H1 (cell line): ENCODE measurements at regions not wholly inside any gene's neighbourhood (a gene's known extent, or its start where the extent isn't known, plus 50 kb on each side); places are given as distances from the start of the nearest gene placed in this dataset.

Experiments used
- CTCF ChIA-PET: fragments of 300-600 bp; sonication (Branson Sonifier 250); formaldehyde crosslinking; loops from one replicate; lab custom pipeline; 2021; ENCODE audit not compliant: partially characterized antibody; lab: Charles Lee
- POLR2A ChIA-PET: fragments of 300-600 bp; sonication (Branson Sonifier 250); formaldehyde crosslinking; loops from one replicate; lab custom pipeline; 2021; ENCODE audit warnings: inconsistent platforms; ENCODE audit not compliant: partially characterized antibody; lab: Charles Lee
- DNase-seq, 2 experiments: peaks; one replicate each; pipeline versions ENCODE4 v3.0.0 to v3.0.0-alpha.2; 2010 to 2022; ENCODE audit warnings: low spot score in 2 of 2, low read depth in 1 of 2, mixed read lengths in 1 of 2
- FAIRE-seq: peaks from 2 replicates; lab custom pipeline; 2011; peaks lifted over from hg19 to GRCh38; lab: Jason Lieb, UNC
- H2AFZ ChIP-seq: 2 replicates; pipeline ENCODE4 v1.8.1; 2012; ENCODE audit warnings: low read length, inconsistent platforms
- H2AK5ac ChIP-seq: 2 replicates; pipeline ENCODE4 v1.6.1; 2013; ENCODE audit warnings: low read depth, low read length
- H2BK120ac ChIP-seq: replicated peaks from 2 replicates; pipeline ENCODE3; 2013; ENCODE audit warnings: low read depth, low read length, inconsistent platforms
- H2BK12ac ChIP-seq: 2 replicates; pipeline ENCODE4 v1.6.1; 2013; ENCODE audit warnings: low read depth, low read length
- H2BK15ac ChIP-seq: 2 replicates; pipeline ENCODE4 v1.6.1; 2013; ENCODE audit warnings: low read length
- H2BK20ac ChIP-seq: 2 replicates; pipeline ENCODE4 v1.6.1; 2013; ENCODE audit warnings: low read length
- H2BK5ac ChIP-seq: 2 replicates; pipeline ENCODE4 v1.6.1; 2013; ENCODE audit warnings: low read depth, low read length
- H3K14ac ChIP-seq: 2 replicates; pipeline ENCODE4 v1.6.1; 2013; ENCODE audit warnings: inconsistent platforms; ENCODE audit not compliant: insufficient read length
- H3K18ac ChIP-seq: 2 replicates; pipeline ENCODE4 v1.6.1; 2013; ENCODE audit warnings: low read length; ENCODE audit errors: extremely low read depth
- H3K23ac ChIP-seq: 2 replicates; pipeline ENCODE4 v1.6.1; 2013; ENCODE audit warnings: inconsistent platforms; ENCODE audit not compliant: insufficient read length
- H3K23me2 ChIP-seq: 2 replicates; pipeline ENCODE4 v1.6.1; 2013; ENCODE audit warnings: low read depth, low read length
- H3K27ac ChIP-seq: 2 replicates; pipeline ENCODE4 v1.6.1; 2011; ENCODE audit warnings: low read depth, low read length, inconsistent platforms
- H3K27me3 ChIP-seq, 4 experiments: replicated peaks in 1 of 4; 1 replicate in 1 of 4; 2 replicates in 3 of 4; pipeline versions ENCODE4 v1.6.1 to v1.8.1; 2011 to 2013; ENCODE audit warnings: low read length in 3 of 4, mild to moderate bottlenecking in 3 of 4, inconsistent platforms in 2 of 4, mixed read lengths in 2 of 4, moderate library complexity in 1 of 4; ENCODE audit not compliant: control insufficient read depth in 3 of 4, insufficient read depth in 3 of 4; ENCODE audit errors: extremely low read depth in 1 of 4
- H3K36me3 ChIP-seq, 4 experiments: 2 replicates each; pipeline versions ENCODE4 v1.6.1 to v1.8.1; 2011 to 2013; ENCODE audit warnings: mild to moderate bottlenecking in 4 of 4, low read length in 3 of 4, moderate library complexity in 2 of 4, control low read depth in 1 of 4, inconsistent platforms in 1 of 4; ENCODE audit not compliant: insufficient read depth in 4 of 4, control insufficient read depth in 2 of 4
- H3K4ac ChIP-seq: replicated peaks from 2 replicates; pipeline ENCODE3; 2013; ENCODE audit warnings: low read length, low read depth, mixed read lengths, inconsistent platforms; ENCODE audit not compliant: insufficient read length
- H3K4me1 ChIP-seq, 4 experiments: replicated peaks in 1 of 4; 1 replicate in 1 of 4; 2 replicates in 3 of 4; pipeline versions ENCODE4 v1.6.1 to v1.8.1; 2011 to 2013; ENCODE audit warnings: low read length in 3 of 4, inconsistent platforms in 2 of 4, mixed read lengths in 1 of 4; ENCODE audit not compliant: insufficient read depth in 4 of 4, control insufficient read depth in 3 of 4
- H3K4me2 ChIP-seq, 2 experiments: 2 replicates each; pipeline versions ENCODE4 v1.6.1 to v1.8.1; 2011 to 2013; ENCODE audit warnings: low read depth in 2 of 2, low read length in 2 of 2, control low read depth in 1 of 2, inconsistent platforms in 1 of 2, mild to moderate bottlenecking in 1 of 2; ENCODE audit not compliant: insufficient read depth in 1 of 2
- H3K4me3 ChIP-seq, 4 experiments: fragments of 200-600, 300-600 bp in 1 of 4; sonication (generic), shearing (Covaris generic), sonication (Bioruptor Twin) in 1 of 4; 2 replicates each; pipeline versions ENCODE4 v1.5.1 to v1.8.1; 2011 to 2016; ENCODE audit warnings: low read length in 4 of 4, low read depth in 3 of 4, control low read depth in 2 of 4, inconsistent platforms in 2 of 4, mild to moderate bottlenecking in 2 of 4, mixed read lengths in 1 of 4, moderate library complexity in 1 of 4; ENCODE audit not compliant: insufficient read depth in 2 of 4; ENCODE audit errors: extremely low read depth in 1 of 4
- H3K56ac ChIP-seq: replicated peaks from 2 replicates; pipeline ENCODE3; 2013; ENCODE audit warnings: low read depth, mild to moderate bottlenecking, mixed read lengths, low read length, inconsistent platforms; ENCODE audit not compliant: insufficient read length
- H3K79me1 ChIP-seq: 2 replicates; pipeline ENCODE4 v1.6.1; 2013; ENCODE audit warnings: low read depth, low read length, control low read depth
- H3K79me2 ChIP-seq, 2 experiments: 2 replicates each; pipeline versions ENCODE4 v1.6.1 to v1.8.1; 2012 to 2013; ENCODE audit warnings: low read length in 2 of 2, mild to moderate bottlenecking in 2 of 2, inconsistent platforms in 1 of 2; ENCODE audit not compliant: insufficient read depth in 2 of 2, control insufficient read depth in 1 of 2
- H3K9ac ChIP-seq, 4 experiments: replicated peaks in 1 of 4; 1 replicate in 1 of 4; 2 replicates in 3 of 4; pipeline versions ENCODE4 v1.6.1 to v1.8.1; 2011 to 2013; ENCODE audit warnings: low read depth in 3 of 4, low read length in 3 of 4, control low read depth in 2 of 4, mild to moderate bottlenecking in 2 of 4, moderate library complexity in 2 of 4, inconsistent platforms in 1 of 4; ENCODE audit errors: extremely low read depth in 1 of 4
- H3K9me3 ChIP-seq, 2 experiments: 2 replicates each; pipeline versions ENCODE4 v1.6.1 to v1.8.1; 2012 to 2013; ENCODE audit warnings: mild to moderate bottlenecking in 2 of 2, moderate library complexity in 2 of 2, control low read depth in 1 of 2, inconsistent platforms in 1 of 2, low read depth in 1 of 2, low read length in 1 of 2, mixed read lengths in 1 of 2; ENCODE audit not compliant: insufficient read depth in 2 of 2
- H4K20me1 ChIP-seq, 2 experiments: replicated peaks in 1 of 2; 2 replicates each; pipeline versions ENCODE3 to v1.8.1; 2011 to 2013; ENCODE audit warnings: inconsistent platforms in 2 of 2, low read length in 2 of 2, mild to moderate bottlenecking in 1 of 2; ENCODE audit not compliant: insufficient read depth in 2 of 2, control insufficient read depth in 1 of 2
- H4K5ac ChIP-seq: 2 replicates; pipeline ENCODE4 v1.6.1; 2013; ENCODE audit warnings: low read length, low read depth, mixed read lengths, inconsistent platforms; ENCODE audit not compliant: insufficient read length
- H4K8ac ChIP-seq: 2 replicates; pipeline ENCODE4 v1.8.0; 2013; ENCODE audit warnings: mild to moderate bottlenecking, moderate library complexity, low read length, inconsistent platforms; ENCODE audit not compliant: insufficient read depth; ENCODE audit errors: extremely low read depth
- H4K91ac ChIP-seq: replicated peaks from 2 replicates; pipeline ENCODE3; 2013; ENCODE audit warnings: low read length, mixed read lengths, inconsistent platforms; ENCODE audit not compliant: insufficient read length
- JUND ChIP-seq: IDR thresholded peaks from 2 replicates; pipeline ENCODE4 v1.6.1; 2011; ENCODE audit warnings: mild to moderate bottlenecking, improper control_type of control experiment, low read length
- WGBS, 2 experiments: shearing (Covaris generic) in 1 of 2; methylation state at CpG; one replicate each; pipeline versions ENCODE4 v1.1.6 to v1.1.7; 2013 to 2015; ENCODE audit warnings: low lambda C conversion rate in 2 of 2, mixed read lengths in 2 of 2, inconsistent platforms in 1 of 2, low coverage in 1 of 2, missing lambda C conversion rate in 1 of 2; ENCODE audit not compliant: insufficient replicate concordance in 2 of 2, insufficient coverage in 1 of 2, insufficient read length in 1 of 2; ENCODE audit errors: extremely low coverage in 1 of 2, missing lambda C conversion rate in 1 of 2; 5-methylcytosine and 5-hydroxymethylcytosine counted together

- Histone ChIP-seq H3K4me3 (no peak overlapping the region), H3K4ac (no peak overlapping the region), H3K27ac (no peak overlapping the region), H4K20me1 (no peaks in the 10 kb centered on the region), H4K5ac (no peak overlapping the region), H2BK120ac (no peak overlapping the region), H3K9me3 (no peaks in the 10 kb centered on the region), H2BK20ac (no peak overlapping the region), H3K56ac (no peak overlapping the region), H3K23me2 (no peaks in the 10 kb centered on the region), H3K23ac (no peak overlapping the region), H4K91ac (no peak overlapping the region), H2BK5ac (no peak overlapping the region), H4K8ac (no peak overlapping the region), H3K79me2 (no peaks in the 10 kb centered on the region), H3K9ac (no peak overlapping the region), H3K79me1 (no peaks in the 10 kb centered on the region), H2BK12ac (peak overlapping the region; percentile 19; the same call in 1 of the 2 replicates), H2AK5ac (no peak overlapping the region), H2BK15ac (0 out of 2 replicates have a peak overlapping the region, but pooled peaks have one; percentile 40), H3K18ac (no peak overlapping the region), H3K36me3 (no peaks in the 10 kb centered on the region), H3K14ac (no peak overlapping the region), H3K4me1 (peaks cover 0 to 2% (median 0%) of the 10 kb centered on the region in 4 experiments; a peak in 2 of 7 replicates), H3K27me3 (no peaks in the 10 kb centered on the region), H2AFZ (0 out of 2 replicates have a peak overlapping the region, but pooled peaks have one; percentile 27), H3K4me2 (no peak overlapping the region)
- FAIRE-seq, result no peak
- DNase-seq, result peak in 1 of 2 experiments; percentile 43
- ChIA-PET POLR2A (no interaction called here), CTCF (interaction anchor here (1.3 kb wide), 1 partner anchor 35 kb away, joined by 3 read pairs; no protein-coding TSS in a partner anchor)
- TF ChIP-seq JUND, result no peak
- WGBS, 2 experiments, result 87% methylated on average over 10 of the region's 10 CpGs; no CpG with 5 or more reads in 1 of the 2 experiments
These were observed 134.8 kb downstream of the CD83 start for GRCh38 chr6:14252271-14252850.
